GM23338 (cell line): ENCODE measurements at regions not wholly inside any gene's neighbourhood (a gene's known extent, or its start where the extent isn't known, plus 50 kb on each side); places are given as distances from the start of the nearest gene placed in this dataset.

Source experiments
- ATAC-seq: fragments of 200-7000 bp; cut with Tn5 transposase; 3 replicates; pipeline ENCODE4 v1.9.1; 2020
- DNase-seq: peaks from one replicate; pipeline ENCODE4 v3.0.0-alpha.2; 2015; ENCODE audit warnings: low spot score
- H2AFZ ChIP-seq: fragments of 200-600 bp; sonication (generic); 2 replicates; pipeline ENCODE4 v1.8.0; 2016; ENCODE audit warnings: antibody characterized with exemption, mild to moderate bottlenecking, moderate library complexity
- H3F3A ChIP-seq: fragments of 200-600 bp; sonication (generic); replicated peaks from 2 replicates; pipeline ENCODE4 v1.8.0; 2017; ENCODE audit warnings: antibody characterized with exemption, mixed run types, low read depth
- H3K27ac ChIP-seq: fragments of 200-600 bp; sonication (generic); 2 replicates; pipeline ENCODE4 v1.6.1; 2016; ENCODE audit warnings: low read depth
- H3K27me3 ChIP-seq: fragments of 200-600 bp; sonication (generic); 2 replicates; pipeline ENCODE4 v1.8.0; 2016; ENCODE audit warnings: mild to moderate bottlenecking, mixed run types, moderate library complexity; ENCODE audit not compliant: insufficient read depth
- H3K36me3 ChIP-seq: fragments of 200-600 bp; sonication (generic); 2 replicates; pipeline ENCODE4 v1.8.0; 2016; ENCODE audit warnings: mild to moderate bottlenecking; ENCODE audit not compliant: insufficient read depth
- H3K4me1 ChIP-seq: fragments of 200-600 bp; sonication (generic); 2 replicates; pipeline ENCODE4 v1.8.0; 2016; ENCODE audit warnings: mild to moderate bottlenecking, moderate library complexity; ENCODE audit not compliant: insufficient read depth
- H3K4me2 ChIP-seq: fragments of 200-600 bp; sonication (generic); 2 replicates; pipeline ENCODE4 v1.7.1; 2017; ENCODE audit warnings: mixed run types
- H3K4me3 ChIP-seq: fragments of 200-600 bp; sonication (generic); 2 replicates; pipeline ENCODE4 v1.6.1; 2016; ENCODE audit warnings: mixed run types
- H3K79me2 ChIP-seq: fragments of 200-600 bp; sonication (generic); replicated peaks from 2 replicates; pipeline ENCODE4 v1.8.0; 2017; ENCODE audit warnings: mild to moderate bottlenecking; ENCODE audit not compliant: insufficient read depth
- H3K9me2 ChIP-seq: fragments of 200-600 bp; sonication (generic); 2 replicates; pipeline ENCODE4 v1.8.0; 2017; ENCODE audit not compliant: insufficient read depth
- H4K20me1 ChIP-seq: fragments of 200-600 bp; sonication (generic); replicated peaks from 2 replicates; pipeline ENCODE4 v1.8.0; 2017; ENCODE audit warnings: mild to moderate bottlenecking; ENCODE audit not compliant: insufficient read depth
- H3K27ac Mint-ChIP-seq: 2 replicates; pipeline ENCODE4 v1.8.0; 2020; ENCODE audit warnings: inconsistent platforms, mild to moderate bottlenecking, moderate library complexity, mixed read lengths
- H3K27me3 Mint-ChIP-seq: 3 replicates; pipeline ENCODE4 v1.8.0; 2022; ENCODE audit warnings: low read depth, mild to moderate bottlenecking, moderate library complexity, mixed read lengths, inconsistent platforms; ENCODE audit not compliant: insufficient read depth, poor library complexity
- H3K36me3 Mint-ChIP-seq: 3 replicates; pipeline ENCODE4 v1.8.0; 2021; ENCODE audit warnings: low read depth, mild to moderate bottlenecking, inconsistent platforms, moderate library complexity, mixed read lengths
- H3K4me1 Mint-ChIP-seq: 3 replicates; pipeline ENCODE4 v1.8.0; 2020; ENCODE audit warnings: mild to moderate bottlenecking, inconsistent platforms, mixed read lengths
- H3K4me3 Mint-ChIP-seq: 3 replicates; pipeline ENCODE4 v1.8.0; 2021; ENCODE audit warnings: moderate library complexity, mild to moderate bottlenecking, inconsistent platforms, mixed read lengths
- H3K9me3 Mint-ChIP-seq: 3 replicates; pipeline ENCODE4 v1.8.0; 2020; ENCODE audit warnings: moderate library complexity, mild to moderate bottlenecking, inconsistent platforms, mixed read lengths
- CREB1 ChIP-seq: fragments of 250-450 bp; sonication (Bioruptor Pico); IDR thresholded peaks from 2 replicates; pipeline ENCODE4 v1.5.0; 2020; ENCODE audit warnings: low read depth, mild to moderate bottlenecking, moderate library complexity
- EZH2 ChIP-seq: fragments of 200-600 bp; sonication (generic); IDR thresholded peaks from one replicate; pipeline ENCODE4 v1.8.0; 2017; ENCODE audit warnings: antibody characterized with exemption, mild to moderate bottlenecking, low read depth; ENCODE audit not compliant: unreplicated experiment
- EZH2phosphoT487 ChIP-seq: fragments of 200-600 bp; sonication (generic); IDR thresholded peaks from one replicate; pipeline ENCODE4 v1.8.1; 2018; ENCODE audit warnings: antibody characterized with exemption; ENCODE audit not compliant: unreplicated experiment
- JUNB ChIP-seq: IDR thresholded peaks from one replicate; pipeline ENCODE4 v1.6.1; 2016; ENCODE audit warnings: antibody characterized with exemption; ENCODE audit not compliant: unreplicated experiment
- NANOG ChIP-seq: IDR thresholded peaks from 2 replicates; pipeline ENCODE4 v1.6.1; 2016; ENCODE audit warnings: antibody characterized with exemption, borderline replicate concordance
- POLR2AphosphoS5 ChIP-seq: IDR thresholded peaks from 2 replicates; pipeline ENCODE4 v1.6.1; 2016; ENCODE audit warnings: antibody characterized with exemption, low read depth
- STAT1 ChIP-seq: IDR thresholded peaks from one replicate; pipeline ENCODE4 v1.6.1; 2016; ENCODE audit warnings: antibody characterized with exemption; ENCODE audit not compliant: unreplicated experiment
- ZNF114 ChIP-seq: fragments of 250-450 bp; sonication (Bioruptor Pico); IDR thresholded peaks from 2 replicates; pipeline ENCODE4 v1.5.0; 2020; ENCODE audit warnings: mild to moderate bottlenecking, moderate library complexity
- ZNF331 ChIP-seq: fragments of 250-450 bp; sonication (Bioruptor Pico); IDR thresholded peaks from 2 replicates; pipeline ENCODE4 v1.5.0; 2020; ENCODE audit warnings: low read depth, mild to moderate bottlenecking, moderate library complexity
- TF ChIP-seq, protein P1 (sequence below), 2 experiments: fragments of 200-600 bp in 1 of 2; sonication (generic) in 1 of 2; conservative IDR thresholded peaks; 2 replicates each; pipeline versions ENCODE4 v1.5.1 to v1.6.1; 2016 to 2017; ENCODE audit warnings: antibody characterized with exemption in 2 of 2, low read depth in 2 of 2, mild to moderate bottlenecking in 2 of 2, moderate library complexity in 1 of 2
- TF ChIP-seq, protein P2 (sequence below): fragments of 250-450 bp; sonication (Bioruptor Pico); IDR thresholded peaks from 2 replicates; pipeline ENCODE4 v1.5.0; 2020; ENCODE audit warnings: mild to moderate bottlenecking, moderate library complexity
- TF ChIP-seq, protein P3 (sequence below): IDR thresholded peaks from 2 replicates; pipeline ENCODE4 v1.6.1; 2016; ENCODE audit warnings: antibody characterized with exemption

DNA sequence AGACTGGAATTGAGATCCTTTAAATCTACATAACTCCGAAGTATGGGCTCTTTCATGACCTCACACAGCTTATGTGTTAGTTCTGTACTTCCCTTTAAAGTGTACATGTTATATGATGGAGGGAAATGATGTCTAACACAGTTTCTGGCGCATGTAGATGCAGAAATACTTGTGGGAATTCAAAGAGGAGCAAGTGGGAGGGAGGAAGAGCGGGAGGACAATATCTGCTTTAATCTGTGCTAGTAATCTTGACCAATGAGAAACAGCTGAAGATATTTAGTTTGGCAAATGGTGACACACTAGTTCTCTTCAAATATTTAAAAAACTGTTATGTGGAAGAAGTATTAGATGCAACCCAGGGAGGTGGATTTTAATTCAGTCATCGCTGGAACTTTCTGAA lies 62.9 kb upstream of the PLEKHG1 start (continued):
- TF ChIP-seq, protein P1, sequence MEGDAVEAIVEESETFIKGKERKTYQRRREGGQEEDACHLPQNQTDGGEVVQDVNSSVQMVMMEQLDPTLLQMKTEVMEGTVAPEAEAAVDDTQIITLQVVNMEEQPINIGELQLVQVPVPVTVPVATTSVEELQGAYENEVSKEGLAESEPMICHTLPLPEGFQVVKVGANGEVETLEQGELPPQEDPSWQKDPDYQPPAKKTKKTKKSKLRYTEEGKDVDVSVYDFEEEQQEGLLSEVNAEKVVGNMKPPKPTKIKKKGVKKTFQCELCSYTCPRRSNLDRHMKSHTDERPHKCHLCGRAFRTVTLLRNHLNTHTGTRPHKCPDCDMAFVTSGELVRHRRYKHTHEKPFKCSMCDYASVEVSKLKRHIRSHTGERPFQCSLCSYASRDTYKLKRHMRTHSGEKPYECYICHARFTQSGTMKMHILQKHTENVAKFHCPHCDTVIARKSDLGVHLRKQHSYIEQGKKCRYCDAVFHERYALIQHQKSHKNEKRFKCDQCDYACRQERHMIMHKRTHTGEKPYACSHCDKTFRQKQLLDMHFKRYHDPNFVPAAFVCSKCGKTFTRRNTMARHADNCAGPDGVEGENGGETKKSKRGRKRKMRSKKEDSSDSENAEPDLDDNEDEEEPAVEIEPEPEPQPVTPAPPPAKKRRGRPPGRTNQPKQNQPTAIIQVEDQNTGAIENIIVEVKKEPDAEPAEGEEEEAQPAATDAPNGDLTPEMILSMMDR (conservative IDR thresholded peaks at IDR 0.05; ENCODE audit: low read depth in 2 of 2) = no peak

DNA sequence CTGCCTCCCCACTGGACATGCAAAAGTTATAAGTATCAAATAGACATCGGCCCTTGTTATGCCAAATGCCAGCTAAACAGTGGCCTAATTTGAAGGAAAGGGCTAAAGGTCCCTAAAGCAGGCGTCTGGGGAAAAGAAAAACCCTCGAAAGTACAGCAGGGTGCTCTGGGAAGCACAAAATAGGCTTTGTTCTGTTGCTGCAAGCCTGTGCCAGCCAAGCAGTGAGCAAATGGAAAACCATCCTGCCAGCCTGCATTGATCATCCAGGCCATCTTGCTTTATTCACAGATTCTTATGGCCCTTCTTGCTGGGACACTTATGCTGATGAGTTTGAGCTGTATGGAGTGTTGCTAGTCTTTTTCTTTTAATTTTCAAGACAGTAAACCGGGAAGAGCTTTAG lies 62.2 kb upstream of the PLEKHG1 start:
- H3K4me2 ChIP-seq = no peak overlapping the region
- H3K4me3 ChIP-seq = no peak overlapping the region
- Mint-ChIP-seq H3K9me3 (peaks cover 14% of the 10 kb centered on the region), H3K36me3 (no peaks in the 10 kb centered on the region), H3K4me1 (no peaks in the 10 kb centered on the region), H3K4me3 (no peak overlapping the region), H3K27me3 (peaks cover 4% of the 10 kb centered on the region), H3K27ac (no peak overlapping the region)
- no peaks in the 10 kb centered on the region for H4K20me1 ChIP-seq
- no peaks in the 10 kb centered on the region for H3K79me2 ChIP-seq
- peaks cover 15% of the 10 kb centered on the region for H3K9me2 ChIP-seq
- no peaks in the 10 kb centered on the region for H3K36me3 ChIP-seq
- H2AFZ ChIP-seq = no peak overlapping the region
- H3K27ac ChIP-seq = no peak overlapping the region
- no peaks in the 10 kb centered on the region for H3F3A ChIP-seq
- ATAC-seq (no peak), DNase-seq (no peak)
- H3K27me3 ChIP-seq = no peaks in the 10 kb centered on the region
- no peaks in the 10 kb centered on the region for H3K4me1 ChIP-seq
- TF ChIP-seq, protein P2, sequence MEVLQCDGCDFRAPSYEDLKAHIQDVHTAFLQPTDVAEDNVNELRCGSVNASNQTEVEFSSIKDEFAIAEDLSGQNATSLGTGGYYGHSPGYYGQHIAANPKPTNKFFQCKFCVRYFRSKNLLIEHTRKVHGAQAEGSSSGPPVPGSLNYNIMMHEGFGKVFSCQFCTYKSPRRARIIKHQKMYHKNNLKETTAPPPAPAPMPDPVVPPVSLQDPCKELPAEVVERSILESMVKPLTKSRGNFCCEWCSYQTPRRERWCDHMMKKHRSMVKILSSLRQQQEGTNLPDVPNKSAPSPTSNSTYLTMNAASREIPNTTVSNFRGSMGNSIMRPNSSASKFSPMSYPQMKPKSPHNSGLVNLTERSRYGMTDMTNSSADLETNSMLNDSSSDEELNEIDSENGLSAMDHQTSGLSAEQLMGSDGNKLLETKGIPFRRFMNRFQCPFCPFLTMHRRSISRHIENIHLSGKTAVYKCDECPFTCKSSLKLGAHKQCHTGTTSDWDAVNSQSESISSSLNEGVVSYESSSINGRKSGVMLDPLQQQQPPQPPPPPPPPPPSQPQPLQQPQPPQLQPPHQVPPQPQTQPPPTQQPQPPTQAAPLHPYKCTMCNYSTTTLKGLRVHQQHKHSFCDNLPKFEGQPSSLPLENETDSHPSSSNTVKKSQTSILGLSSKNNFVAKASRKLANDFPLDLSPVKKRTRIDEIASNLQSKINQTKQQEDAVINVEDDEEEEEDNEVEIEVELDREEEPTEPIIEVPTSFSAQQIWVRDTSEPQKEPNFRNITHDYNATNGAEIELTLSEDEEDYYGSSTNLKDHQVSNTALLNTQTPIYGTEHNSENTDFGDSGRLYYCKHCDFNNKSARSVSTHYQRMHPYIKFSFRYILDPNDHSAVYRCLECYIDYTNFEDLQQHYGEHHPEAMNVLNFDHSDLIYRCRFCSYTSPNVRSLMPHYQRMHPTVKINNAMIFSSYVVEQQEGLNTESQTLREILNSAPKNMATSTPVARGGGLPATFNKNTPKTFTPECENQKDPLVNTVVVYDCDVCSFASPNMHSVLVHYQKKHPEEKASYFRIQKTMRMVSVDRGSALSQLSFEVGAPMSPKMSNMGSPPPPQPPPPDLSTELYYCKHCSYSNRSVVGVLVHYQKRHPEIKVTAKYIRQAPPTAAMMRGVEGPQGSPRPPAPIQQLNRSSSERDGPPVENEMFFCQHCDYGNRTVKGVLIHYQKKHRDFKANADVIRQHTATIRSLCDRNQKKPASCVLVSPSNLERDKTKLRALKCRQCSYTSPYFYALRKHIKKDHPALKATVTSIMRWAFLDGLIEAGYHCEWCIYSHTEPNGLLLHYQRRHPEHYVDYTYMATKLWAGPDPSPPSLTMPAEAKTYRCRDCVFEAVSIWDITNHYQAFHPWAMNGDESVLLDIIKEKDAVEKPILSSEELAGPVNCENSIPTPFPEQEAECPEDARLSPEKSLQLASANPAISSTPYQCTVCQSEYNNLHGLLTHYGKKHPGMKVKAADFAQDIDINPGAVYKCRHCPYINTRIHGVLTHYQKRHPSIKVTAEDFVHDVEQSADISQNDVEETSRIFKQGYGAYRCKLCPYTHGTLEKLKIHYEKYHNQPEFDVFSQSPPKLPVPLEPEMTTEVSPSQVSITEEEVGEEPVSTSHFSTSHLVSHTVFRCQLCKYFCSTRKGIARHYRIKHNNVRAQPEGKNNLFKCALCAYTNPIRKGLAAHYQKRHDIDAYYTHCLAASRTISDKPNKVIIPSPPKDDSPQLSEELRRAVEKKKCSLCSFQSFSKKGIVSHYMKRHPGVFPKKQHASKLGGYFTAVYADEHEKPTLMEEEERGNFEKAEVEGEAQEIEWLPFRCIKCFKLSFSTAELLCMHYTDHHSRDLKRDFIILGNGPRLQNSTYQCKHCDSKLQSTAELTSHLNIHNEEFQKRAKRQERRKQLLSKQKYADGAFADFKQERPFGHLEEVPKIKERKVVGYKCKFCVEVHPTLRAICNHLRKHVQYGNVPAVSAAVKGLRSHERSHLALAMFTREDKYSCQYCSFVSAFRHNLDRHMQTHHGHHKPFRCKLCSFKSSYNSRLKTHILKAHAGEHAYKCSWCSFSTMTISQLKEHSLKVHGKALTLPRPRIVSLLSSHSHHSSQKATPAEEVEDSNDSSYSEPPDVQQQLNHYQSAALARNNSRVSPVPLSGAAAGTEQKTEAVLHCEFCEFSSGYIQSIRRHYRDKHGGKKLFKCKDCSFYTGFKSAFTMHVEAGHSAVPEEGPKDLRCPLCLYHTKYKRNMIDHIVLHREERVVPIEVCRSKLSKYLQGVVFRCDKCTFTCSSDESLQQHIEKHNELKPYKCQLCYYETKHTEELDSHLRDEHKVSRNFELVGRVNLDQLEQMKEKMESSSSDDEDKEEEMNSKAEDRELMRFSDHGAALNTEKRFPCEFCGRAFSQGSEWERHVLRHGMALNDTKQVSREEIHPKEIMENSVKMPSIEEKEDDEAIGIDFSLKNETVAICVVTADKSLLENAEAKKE = no peak
- TF ChIP-seq NANOG = no peak
- no peak for TF ChIP-seq EZH2
- TF ChIP-seq EZH2phosphoT487 = no peak
- no peak for TF ChIP-seq POLR2AphosphoS5
- no peak for TF ChIP-seq ZNF114
- TF ChIP-seq CREB1 = no peak
- no peak for TF ChIP-seq JUNB
- TF ChIP-seq, protein P1 (conservative IDR thresholded peaks at IDR 0.05; ENCODE audit: low read depth in 2 of 2) = no peak
- TF ChIP-seq, protein P3, sequence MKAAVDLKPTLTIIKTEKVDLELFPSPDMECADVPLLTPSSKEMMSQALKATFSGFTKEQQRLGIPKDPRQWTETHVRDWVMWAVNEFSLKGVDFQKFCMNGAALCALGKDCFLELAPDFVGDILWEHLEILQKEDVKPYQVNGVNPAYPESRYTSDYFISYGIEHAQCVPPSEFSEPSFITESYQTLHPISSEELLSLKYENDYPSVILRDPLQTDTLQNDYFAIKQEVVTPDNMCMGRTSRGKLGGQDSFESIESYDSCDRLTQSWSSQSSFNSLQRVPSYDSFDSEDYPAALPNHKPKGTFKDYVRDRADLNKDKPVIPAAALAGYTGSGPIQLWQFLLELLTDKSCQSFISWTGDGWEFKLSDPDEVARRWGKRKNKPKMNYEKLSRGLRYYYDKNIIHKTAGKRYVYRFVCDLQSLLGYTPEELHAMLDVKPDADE = no peak
- TF ChIP-seq ZNF331 (CRISPR knock-in tag) = no peak
- TF ChIP-seq STAT1 = no peak
